Astrocyte of the cerebellum (primary cell): ENCODE measurements at regions not wholly inside any gene's neighbourhood (a gene's known extent, or its start where the extent isn't known, plus 50 kb on each side); places are given as distances from the start of the nearest gene placed in this dataset.

ENCODE experiments used
- DNase-seq: peaks from one replicate; pipeline ENCODE4 v3.0.0-alpha.2; 2011; ENCODE audit warnings: low read depth
- H3K4me3 ChIP-seq: 2 replicates; pipeline ENCODE4 v1.5.1; 2011; ENCODE audit warnings: mild to moderate bottlenecking, low read depth, low read length, moderate library complexity
- CTCF ChIP-seq: IDR thresholded peaks from 2 replicates; pipeline ENCODE4 v1.5.1; 2012; ENCODE audit warnings: low read length, low read depth, moderate library complexity, mild to moderate bottlenecking; ENCODE audit errors: missing control alignments
- in situ Hi-C: cut with HindIII; loops from 2 replicates; pipeline ENCODE4 v1.10.0; 2017; ENCODE audit warnings: low sequenced_read_pairs

GRCh38 chr3:168983046-168983445 lies 680.5 kb downstream of the MECOM start:
- in situ Hi-C loops, result no loop called here
- DNase-seq, result no peak
- no peak for TF ChIP-seq CTCF

GRCh38 chr3:168981396-168981795 lies 682.1 kb downstream of the MECOM start:
- in situ Hi-C loops, result no loop called here
- H3K4me3 ChIP-seq, result no peak overlapping the region
- no peak for DNase-seq
- TF ChIP-seq CTCF, result no peak

More at GRCh38 chr3:168983046-168983445, 680.5 kb downstream of the MECOM start:
- no peak overlapping the region for H3K4me3 ChIP-seq

- peak; percentile 31 for DNase-seq
- H3K4me3 ChIP-seq, result no peak overlapping the region
- in situ Hi-C loops, result no loop called here
- TF ChIP-seq CTCF, result no peak
Measured at GRCh38 chr3:168977716-168978374, 685.7 kb downstream of the MECOM start.

- TF ChIP-seq CTCF, result no peak
- no peak overlapping the region for H3K4me3 ChIP-seq
- no peak for DNase-seq
- in situ Hi-C loops, result no loop called here
Measured at GRCh38 chr3:168976969-168977368, 686.5 kb downstream of the MECOM start.

- in situ Hi-C loops, result no loop called here
- TF ChIP-seq CTCF, result no peak
- no peak overlapping the region for H3K4me3 ChIP-seq
- no peak for DNase-seq
Measured at GRCh38 chr3:168975576-168975975, 687.9 kb downstream of the MECOM start.

GRCh38 chr3:168974617-168975403 lies 688.7 kb downstream of the MECOM start:
- TF ChIP-seq CTCF, result no peak
- no peak overlapping the region for H3K4me3 ChIP-seq
- in situ Hi-C loops, result no loop called here

More at GRCh38 chr3:168974617-168975403, 688.7 kb downstream of the MECOM start:
- no peak for DNase-seq
